ENCODE measurements at regions not wholly inside any gene's neighbourhood (a gene's known extent, or its start where the extent isn't known, plus 50 kb on each side); places are given as distances from the start of the nearest gene placed in this dataset.

GRCh38 chr6:79864421-79864820 is 82.9 kb downstream of the ELOVL4 start:
- no peak for DNase-seq

GRCh38 chr6:79864001-79864400 is 83.4 kb downstream of the ELOVL4 start:
- DNase-seq: no peak

DNA sequence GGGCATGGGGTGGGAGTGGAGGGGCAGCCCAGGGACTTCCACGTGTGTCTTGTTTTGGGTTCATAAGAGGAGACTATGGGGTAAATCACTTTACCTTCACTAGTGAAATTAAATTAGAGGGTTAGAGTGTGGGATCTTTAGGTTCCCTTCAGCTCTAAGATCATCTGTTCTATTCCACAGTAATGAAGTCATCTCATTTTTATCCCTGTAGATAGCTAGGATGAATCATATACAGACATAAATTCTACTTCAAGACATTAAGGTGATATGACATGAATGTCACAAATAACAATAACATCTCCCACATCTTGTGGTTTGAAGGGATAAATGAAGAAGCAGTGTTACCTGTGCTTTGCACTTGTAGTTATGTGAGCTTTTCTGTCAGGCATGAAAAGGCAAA is 83.8 kb downstream of the ELOVL4 start:
- DNase-seq: no peak

GRCh38 chr6:79862711-79863110 is 84.6 kb downstream of the ELOVL4 start:
- DNase-seq: peak; percentile 51

DNA sequence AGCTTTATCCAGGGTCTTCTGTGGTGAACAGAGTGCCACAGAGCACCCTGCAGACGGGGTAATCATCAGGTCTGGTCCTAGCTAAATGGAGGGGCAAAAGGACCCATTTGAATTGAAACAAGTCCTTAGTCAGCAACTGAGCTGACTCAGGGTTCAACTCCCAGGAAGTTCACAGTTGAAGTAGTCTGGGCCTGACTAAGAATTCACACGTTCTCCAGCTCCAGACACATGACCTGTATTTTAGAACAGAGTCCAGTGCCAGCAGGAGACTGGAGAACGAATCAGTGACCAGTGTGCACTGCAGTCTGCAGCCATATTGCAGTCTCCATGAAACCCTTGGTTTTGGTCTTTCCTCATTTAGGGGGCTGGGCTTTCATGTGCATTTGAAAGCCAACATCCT is 85.2 kb downstream of the ELOVL4 start:
- no peak for DNase-seq

GRCh38 chr6:79861023-79861422 is 86.3 kb downstream of the ELOVL4 start:
- DNase-seq: no peak

- no peak for DNase-seq
Measured at GRCh38 chr6:79847426-79847825, 99.9 kb downstream of the ELOVL4 start.

- DNase-seq: no peak
Measured at GRCh38 chr6:79842376-79843040, 104.8 kb downstream of the ELOVL4 start.

GRCh38 chr6:79841577-79842375 is 105.6 kb downstream of the ELOVL4 start:
- peak; percentile 77 for DNase-seq

GRCh38 chr6:79838851-79839250 is 108.5 kb downstream of the ELOVL4 start:
- DNase-seq: no peak

DNA sequence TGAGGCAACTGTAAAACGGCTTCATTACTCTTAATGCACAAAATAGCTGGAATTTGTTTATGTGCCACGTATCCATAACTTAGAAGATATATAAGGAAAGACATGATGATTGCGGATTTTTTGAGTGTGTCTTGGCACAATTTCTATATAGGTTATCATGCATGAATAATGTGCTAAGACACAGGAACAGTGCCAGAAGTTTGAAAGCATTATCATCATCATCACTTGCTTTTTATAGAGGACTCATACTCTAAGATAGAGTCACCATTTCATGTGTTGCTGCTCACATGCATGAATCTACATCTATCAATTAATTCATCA is 113.4 kb downstream of the ELOVL4 start:
- DNase-seq: no peak

GRCh38 chr6:79833264-79833963 is 113.9 kb downstream of the ELOVL4 start:
- DNase-seq: no peak

DNA sequence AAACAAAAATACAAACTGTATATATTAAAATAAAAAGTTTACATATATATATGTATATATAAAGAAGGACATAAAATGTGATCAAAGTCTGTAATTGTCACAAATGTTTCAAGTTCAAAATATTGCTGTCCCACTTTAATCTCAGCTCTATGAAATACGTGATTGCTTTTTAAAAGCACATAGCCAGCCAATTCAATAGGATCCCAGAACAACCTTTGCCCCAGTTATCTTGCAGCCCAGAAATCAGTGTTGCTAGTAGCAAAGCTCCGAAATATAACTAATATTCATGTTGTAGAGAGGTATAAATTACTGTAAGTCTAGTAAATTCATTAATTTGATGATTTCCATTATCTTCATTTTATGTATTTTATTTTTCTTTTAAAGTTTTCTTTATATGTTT is 114.6 kb downstream of the ELOVL4 start:
- no peak for DNase-seq

- no peak for DNase-seq
Measured at GRCh38 chr6:79824202-79824601, 123.2 kb downstream of the ELOVL4 start.

- DNase-seq: no peak
Measured at GRCh38 chr6:79821859-79822258, 125.5 kb downstream of the ELOVL4 start.

GRCh38 chr6:79818471-79818870 is 128.9 kb downstream of the ELOVL4 start:
- no peak for DNase-seq

GRCh38 chr6:79814940-79815339 is 132.4 kb downstream of the ELOVL4 start:
- no peak for DNase-seq

DNA sequence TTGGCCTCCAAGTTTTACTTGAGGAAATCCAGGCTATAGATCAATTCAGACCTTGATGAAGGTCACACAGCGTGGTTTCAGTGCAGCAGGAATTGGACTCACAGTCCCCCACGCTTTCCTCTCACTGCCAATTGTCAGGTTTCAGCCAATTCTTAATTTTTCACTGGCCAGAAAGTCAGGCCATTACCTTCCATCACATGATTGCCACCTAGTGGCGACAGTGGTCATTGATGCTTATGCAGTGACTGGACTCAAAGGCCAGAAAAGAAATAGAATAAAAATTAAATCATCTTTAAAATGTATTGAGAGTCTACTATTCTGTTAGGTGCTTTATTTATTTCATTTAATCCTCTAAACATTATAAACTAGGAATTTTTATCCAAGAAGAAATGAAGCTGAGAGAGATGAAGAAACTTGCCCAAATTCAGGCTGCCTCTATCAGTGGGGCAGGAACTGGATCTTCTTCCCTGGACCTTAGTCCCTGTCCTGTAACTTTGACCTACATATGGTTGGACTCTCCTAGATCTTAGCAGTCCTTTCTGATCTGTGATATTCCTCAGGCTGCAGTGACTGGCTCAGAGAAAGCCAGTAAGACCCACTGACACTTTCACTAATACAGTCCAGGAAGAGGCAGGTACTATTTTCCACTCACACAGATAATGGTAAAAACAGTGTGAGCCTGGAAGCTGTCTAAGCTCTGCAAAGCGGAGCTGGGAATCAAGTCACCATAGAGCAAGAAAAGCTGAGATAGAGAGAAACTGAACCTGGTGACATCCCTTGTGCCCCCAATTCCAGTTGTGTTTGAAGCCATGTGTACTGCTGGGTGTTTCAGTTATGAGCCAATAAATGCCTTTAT is 133.3 kb downstream of the ELOVL4 start:
- peak; percentile 43 for DNase-seq

DNA sequence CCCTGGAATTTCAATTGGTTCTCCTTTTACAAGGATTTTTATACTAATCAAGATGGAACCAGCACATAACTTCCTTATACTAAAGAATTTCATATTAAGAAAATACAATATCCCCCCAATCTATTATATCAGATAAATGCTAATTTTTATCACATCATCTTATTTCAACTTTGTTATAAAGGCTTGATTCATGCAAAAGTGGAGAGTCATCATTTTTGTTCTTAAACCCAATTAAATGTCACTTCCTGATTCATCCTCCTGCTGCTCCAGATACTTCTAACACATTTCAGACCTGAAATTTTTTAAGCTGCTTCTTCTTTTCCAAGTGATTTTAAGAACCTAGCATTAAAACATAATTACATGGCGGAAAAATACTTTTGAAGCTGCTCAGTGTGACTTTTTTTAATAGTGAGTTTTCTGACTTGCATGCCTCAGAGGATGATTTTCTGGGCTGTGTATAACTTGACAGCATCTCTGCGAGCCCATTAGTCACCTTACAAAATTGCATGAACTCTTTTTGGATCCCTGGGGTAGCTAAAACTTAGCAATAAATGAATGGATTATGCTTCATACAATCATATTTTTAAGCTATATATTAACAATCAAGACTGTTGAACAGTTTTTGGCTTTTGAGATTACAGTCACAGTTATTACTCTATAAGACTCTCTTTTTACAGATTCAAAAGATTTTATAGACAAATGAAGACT is 134.1 kb downstream of the ELOVL4 start:
- no peak for DNase-seq

- DNase-seq: no peak
Measured at GRCh38 chr6:79812195-79812594, 135.2 kb downstream of the ELOVL4 start.

GRCh38 chr6:79810871-79811270 is 136.5 kb downstream of the ELOVL4 start:
- no peak for DNase-seq

DNA sequence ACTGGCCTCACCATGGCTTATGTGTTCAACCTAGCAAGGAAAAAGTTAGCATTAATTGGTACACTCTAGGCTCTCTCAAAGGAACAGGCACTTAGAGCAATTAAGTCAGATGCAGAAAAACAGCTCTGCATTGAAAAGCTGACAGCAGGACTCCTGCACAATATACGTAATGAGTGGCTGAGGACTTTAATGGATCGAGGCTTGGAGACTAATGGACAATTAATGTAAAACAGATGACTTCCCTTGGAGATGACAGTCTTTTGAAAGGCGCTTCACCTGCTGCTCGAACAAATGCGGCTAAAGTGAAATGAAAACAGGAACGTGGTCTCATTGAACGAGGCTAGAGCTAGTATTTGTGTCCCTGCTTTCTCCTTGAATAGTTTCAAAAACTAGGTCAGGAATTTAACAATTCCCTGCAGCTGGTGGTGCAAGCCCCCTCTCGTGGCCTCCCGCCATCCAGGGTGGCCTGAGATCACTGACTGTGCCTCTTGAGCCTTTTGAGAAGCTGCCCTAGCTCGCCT is 137.1 kb downstream of the ELOVL4 start:
- no peak for DNase-seq

Data from MV-4-11 (cell line).